ENCODE measurements at regions not wholly inside any gene's neighbourhood (a gene's known extent, or its start where the extent isn't known, plus 50 kb on each side); places are given as distances from the start of the nearest gene placed in this dataset.

- peaks cover 4% of the 10 kb centered on the region; the same call in 1 of the 2 replicates for H3K9me3 Mint-ChIP-seq
- CTCF ChIA-PET: no interaction called here
- POLR2A ChIA-PET: no interaction called here
- TF ChIP-seq SMAD3 (CRISPR knock-in tag; IDR thresholded peaks at IDR 0.05; ENCODE audit: borderline replicate concordance) (no peak), MAX (CRISPR knock-in tag; IDR thresholded peaks at IDR 0.05) (no peak), TP53 (CRISPR knock-in tag; IDR thresholded peaks at IDR 0.05) (no peak), JAZF1 (CRISPR knock-in tag; IDR thresholded peaks at IDR 0.05) (no peak)
- no peaks in the 10 kb centered on the region for H3K27me3 Mint-ChIP-seq (ENCODE audit: low read depth)
- no peaks in the 10 kb centered on the region for H3K36me3 Mint-ChIP-seq
- no peak overlapping the region for H3K27ac Mint-ChIP-seq
- DNase-seq (ENCODE audit: low spot score) (no peak), ATAC-seq (no peak)
- no peak overlapping the region for H3K4me3 Mint-ChIP-seq
- H3K4me1 Mint-ChIP-seq: peaks cover 5% of the 10 kb centered on the region; the same call in 1 of the 2 replicates
Measured at GRCh38 chr3:180467177-180467576, 134.8 kb upstream of the TTC14 start.

GRCh38 chr3:180469149-180469548, 132.8 kb upstream of the TTC14 start:
- Mint-ChIP-seq H3K4me3 (no peak overlapping the region), H3K4me1 (peaks cover 5% of the 10 kb centered on the region; the same call in 1 of the 2 replicates), H3K36me3 (no peaks in the 10 kb centered on the region), H3K27ac (no peak overlapping the region), H3K27me3 (ENCODE audit: low read depth) (no peaks in the 10 kb centered on the region), H3K9me3 (0 out of 2 replicates have a peak, but pooled peaks cover 4% of the 10 kb centered on the region)
- ATAC-seq: no peak
- ChIA-PET CTCF (no interaction called here), POLR2A (no interaction called here)
- no peak for TF ChIP-seq ESRRA (CRISPR knock-in tag; IDR thresholded peaks at IDR 0.05; ENCODE audit: borderline replicate concordance)
- TF ChIP-seq FOXP1 (CRISPR knock-in tag; IDR thresholded peaks at IDR 0.05; ENCODE audit: borderline replicate concordance): no peak
- no peak for TF ChIP-seq ZNF121 (CRISPR knock-in tag; IDR thresholded peaks at IDR 0.05)
- no peak for TF ChIP-seq AFF4 (CRISPR knock-in tag; IDR thresholded peaks at IDR 0.05; ENCODE audit: borderline replicate concordance)
- no peak for TF ChIP-seq PREB (CRISPR knock-in tag; IDR thresholded peaks at IDR 0.05; ENCODE audit: borderline replicate concordance)
- no peak for TF ChIP-seq SOX15 (CRISPR knock-in tag; IDR thresholded peaks at IDR 0.05)
- TF ChIP-seq E2F5 (CRISPR knock-in tag; IDR thresholded peaks at IDR 0.05): no peak
- TF ChIP-seq ZNF671 (CRISPR knock-in tag; IDR thresholded peaks at IDR 0.05): no peak
- no peak for TF ChIP-seq ATF1 (CRISPR knock-in tag; IDR thresholded peaks at IDR 0.05)
- TF ChIP-seq SMAD4 (CRISPR knock-in tag; IDR thresholded peaks at IDR 0.05): no peak
- no peak for TF ChIP-seq USF1 (CRISPR knock-in tag; IDR thresholded peaks at IDR 0.05)
- no peak for TF ChIP-seq MYBL2 (CRISPR knock-in tag; IDR thresholded peaks at IDR 0.05)
- no peak for TF ChIP-seq STAT6 (CRISPR knock-in tag; conservative IDR thresholded peaks at IDR 0.05; ENCODE audit: low read depth)
- TF ChIP-seq MXD4 (CRISPR knock-in tag; IDR thresholded peaks at IDR 0.05; ENCODE audit: borderline replicate concordance): no peak
- no peak for DNase-seq (ENCODE audit: low spot score)

Data from WTC11 (cell line).